Neural cell (in vitro differentiated cells): ENCODE measurements at regions not wholly inside any gene's neighbourhood (a gene's known extent, or its start where the extent isn't known, plus 50 kb on each side); places are given as distances from the start of the nearest gene placed in this dataset.

Experiments
- H2AFZ ChIP-seq: fragments of 200-600, 300-800 bp; sonication (generic), shearing (Covaris generic); 2 replicates; pipeline ENCODE4 v1.6.0; 2014; ENCODE audit warnings: low read depth, mild to moderate bottlenecking, antibody characterized with exemption, low read length, moderate library complexity
- H3F3A ChIP-seq: fragments of 200-600 bp; shearing (Covaris generic); 2 replicates; pipeline ENCODE4 v1.6.1; 2016; ENCODE audit warnings: mild to moderate bottlenecking, moderate library complexity, mixed read lengths, antibody characterized with exemption, low read length; ENCODE audit not compliant: insufficient read depth, poor library complexity, severe bottlenecking
- H3K27ac ChIP-seq: fragments of 200-600, 300-800 bp; sonication (generic), shearing (Covaris generic); 2 replicates; pipeline ENCODE4 v1.5.1; 2014; ENCODE audit warnings: mild to moderate bottlenecking, low read length, moderate library complexity
- H3K27me3 ChIP-seq: fragments of 300-800, 200-600 bp; sonication (generic), shearing (Covaris generic); 2 replicates; pipeline ENCODE4 v1.6.0; 2014; ENCODE audit warnings: mild to moderate bottlenecking, low read depth, low read length, moderate library complexity; ENCODE audit not compliant: insufficient read depth
- H3K36me3 ChIP-seq: fragments of 300-800, 200-600 bp; sonication (generic), shearing (Covaris generic); 2 replicates; pipeline ENCODE4 v1.5.1; 2014; ENCODE audit warnings: mild to moderate bottlenecking, antibody characterized with exemption, low read length, moderate library complexity; ENCODE audit not compliant: insufficient read depth
- H3K4me2 ChIP-seq: fragments of 300-800, 200-600 bp; sonication (generic), shearing (Covaris generic); 2 replicates; pipeline ENCODE4 v1.6.0; 2014; ENCODE audit warnings: mild to moderate bottlenecking, low read length
- H3K4me3 ChIP-seq: fragments of 300-800, 200-600 bp; sonication (generic), shearing (Covaris generic); 2 replicates; pipeline ENCODE4 v1.5.1; 2014; ENCODE audit warnings: mild to moderate bottlenecking, low read length, moderate library complexity
- H3K79me2 ChIP-seq: fragments of 200-600 bp; shearing (Covaris generic); replicated peaks from 2 replicates; pipeline ENCODE4 v1.6.0; 2014; ENCODE audit warnings: mild to moderate bottlenecking, low read length, moderate library complexity; ENCODE audit not compliant: insufficient read depth
- H3K9ac ChIP-seq: fragments of 300-800, 200-600 bp; sonication (generic), shearing (Covaris generic); 2 replicates; pipeline ENCODE4 v1.6.1; 2016; ENCODE audit warnings: mild to moderate bottlenecking, low read length, mixed read lengths
- H3K9me2 ChIP-seq: fragments of 200-600 bp; shearing (Covaris generic); 2 replicates; pipeline ENCODE4 v1.6.1; 2016; ENCODE audit warnings: mild to moderate bottlenecking, low read length, mixed read lengths; ENCODE audit not compliant: insufficient read depth
- H3K9me3 ChIP-seq: fragments of 200-600, 300-800 bp; sonication (generic), shearing (Covaris generic); 2 replicates; pipeline ENCODE4 v1.6.1; 2016; ENCODE audit warnings: mild to moderate bottlenecking, mixed run types, low read length, moderate library complexity, mixed read lengths
- H4K20me1 ChIP-seq: fragments of 200-600 bp; shearing (Covaris generic); 2 replicates; pipeline ENCODE4 v1.6.1; 2016; ENCODE audit warnings: mild to moderate bottlenecking, mixed run types; ENCODE audit not compliant: insufficient read depth
- EP300 ChIP-seq: fragments of 450-650 bp; conservative IDR thresholded peaks from 2 replicates; pipeline ENCODE4 v1.6.1; 2014; ENCODE audit warnings: antibody characterized with exemption, mild to moderate bottlenecking, moderate library complexity; ENCODE audit not compliant: poor library complexity, severe bottlenecking
- EZH2 ChIP-seq: fragments of 200-600, 300-800 bp; shearing (Covaris generic), sonication (generic); IDR thresholded peaks from 2 replicates; pipeline ENCODE4 v1.6.1; 2014; ENCODE audit warnings: antibody characterized with exemption, low read length, borderline replicate concordance, mild to moderate bottlenecking; ENCODE audit not compliant: insufficient read depth, poor library complexity, severe bottlenecking
- MXI1 ChIP-seq: fragments of 450-650 bp; conservative IDR thresholded peaks from 2 replicates; pipeline ENCODE4 v1.6.1; 2014; ENCODE audit warnings: antibody characterized with exemption, mild to moderate bottlenecking; ENCODE audit not compliant: poor library complexity, severe bottlenecking
- POLR2AphosphoS5 ChIP-seq: IDR thresholded peaks from 2 replicates; pipeline ENCODE4 v1.6.1; 2012
- RAD21 ChIP-seq: fragments of 450-650 bp; conservative IDR thresholded peaks from 2 replicates; pipeline ENCODE4 v1.6.1; 2014; ENCODE audit warnings: antibody characterized with exemption, mild to moderate bottlenecking, moderate library complexity
- SMC3 ChIP-seq: fragments of 450-650 bp; conservative IDR thresholded peaks from 2 replicates; pipeline ENCODE4 v1.6.1; 2014; ENCODE audit warnings: antibody characterized with exemption, mild to moderate bottlenecking, moderate library complexity; ENCODE audit not compliant: poor library complexity
- TAF1 ChIP-seq: IDR thresholded peaks from 2 replicates; pipeline ENCODE4 v1.6.1; 2012; ENCODE audit warnings: low read depth
- TF ChIP-seq, protein P1 (sequence below): fragments of 450-650 bp; IDR thresholded peaks from 2 replicates; pipeline ENCODE4 v1.5.1; 2014; ENCODE audit warnings: antibody characterized with exemption, mild to moderate bottlenecking, moderate library complexity; ENCODE audit not compliant: poor library complexity, severe bottlenecking
- TF ChIP-seq, protein P2 (sequence below): IDR thresholded peaks from 2 replicates; pipeline ENCODE4 v1.6.1; 2012; ENCODE audit warnings: borderline replicate concordance

DNA sequence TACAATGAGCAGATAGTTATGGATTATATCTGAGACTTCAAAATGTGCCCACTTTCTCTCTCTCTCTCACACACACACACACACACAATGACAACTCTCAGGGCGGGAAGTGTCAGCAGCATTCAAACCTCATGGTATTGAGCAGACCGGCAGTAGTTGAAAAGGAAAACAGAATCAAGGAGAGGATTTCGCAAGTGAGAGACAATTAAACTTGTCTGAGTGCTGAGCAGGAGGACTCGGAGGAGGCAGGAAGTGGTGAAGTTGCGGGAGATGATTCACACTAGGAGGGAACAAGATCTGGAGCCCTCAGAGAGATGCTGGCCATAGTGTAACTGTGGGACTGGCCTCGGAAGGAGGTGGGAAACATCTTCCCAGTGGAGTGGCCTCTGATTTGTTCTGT is 353.1 kb downstream of the EFNB2 start:
- Histone ChIP-seq H3K4me2 (no peak overlapping the region), H3K79me2 (no peaks in the 10 kb centered on the region), H3K27me3 (no peaks in the 10 kb centered on the region), H3K9me2 (no peaks in the 10 kb centered on the region), H3K4me3 (no peak overlapping the region), H4K20me1 (no peaks in the 10 kb centered on the region), H3K36me3 (no peaks in the 10 kb centered on the region), H2AFZ (no peak overlapping the region), H3K9me3 (no peaks in the 10 kb centered on the region), H3K9ac (no peak overlapping the region), H3F3A (no peaks in the 10 kb centered on the region), H3K27ac (no peak overlapping the region)
- TF ChIP-seq RAD21 (no peak), TAF1 (no peak), POLR2AphosphoS5 (no peak), EZH2 (no peak), SMC3 (no peak), EP300 (no peak), MXI1 (no peak)
- TF ChIP-seq, protein P1, sequence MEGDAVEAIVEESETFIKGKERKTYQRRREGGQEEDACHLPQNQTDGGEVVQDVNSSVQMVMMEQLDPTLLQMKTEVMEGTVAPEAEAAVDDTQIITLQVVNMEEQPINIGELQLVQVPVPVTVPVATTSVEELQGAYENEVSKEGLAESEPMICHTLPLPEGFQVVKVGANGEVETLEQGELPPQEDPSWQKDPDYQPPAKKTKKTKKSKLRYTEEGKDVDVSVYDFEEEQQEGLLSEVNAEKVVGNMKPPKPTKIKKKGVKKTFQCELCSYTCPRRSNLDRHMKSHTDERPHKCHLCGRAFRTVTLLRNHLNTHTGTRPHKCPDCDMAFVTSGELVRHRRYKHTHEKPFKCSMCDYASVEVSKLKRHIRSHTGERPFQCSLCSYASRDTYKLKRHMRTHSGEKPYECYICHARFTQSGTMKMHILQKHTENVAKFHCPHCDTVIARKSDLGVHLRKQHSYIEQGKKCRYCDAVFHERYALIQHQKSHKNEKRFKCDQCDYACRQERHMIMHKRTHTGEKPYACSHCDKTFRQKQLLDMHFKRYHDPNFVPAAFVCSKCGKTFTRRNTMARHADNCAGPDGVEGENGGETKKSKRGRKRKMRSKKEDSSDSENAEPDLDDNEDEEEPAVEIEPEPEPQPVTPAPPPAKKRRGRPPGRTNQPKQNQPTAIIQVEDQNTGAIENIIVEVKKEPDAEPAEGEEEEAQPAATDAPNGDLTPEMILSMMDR = no peak
- TF ChIP-seq, protein P2, sequence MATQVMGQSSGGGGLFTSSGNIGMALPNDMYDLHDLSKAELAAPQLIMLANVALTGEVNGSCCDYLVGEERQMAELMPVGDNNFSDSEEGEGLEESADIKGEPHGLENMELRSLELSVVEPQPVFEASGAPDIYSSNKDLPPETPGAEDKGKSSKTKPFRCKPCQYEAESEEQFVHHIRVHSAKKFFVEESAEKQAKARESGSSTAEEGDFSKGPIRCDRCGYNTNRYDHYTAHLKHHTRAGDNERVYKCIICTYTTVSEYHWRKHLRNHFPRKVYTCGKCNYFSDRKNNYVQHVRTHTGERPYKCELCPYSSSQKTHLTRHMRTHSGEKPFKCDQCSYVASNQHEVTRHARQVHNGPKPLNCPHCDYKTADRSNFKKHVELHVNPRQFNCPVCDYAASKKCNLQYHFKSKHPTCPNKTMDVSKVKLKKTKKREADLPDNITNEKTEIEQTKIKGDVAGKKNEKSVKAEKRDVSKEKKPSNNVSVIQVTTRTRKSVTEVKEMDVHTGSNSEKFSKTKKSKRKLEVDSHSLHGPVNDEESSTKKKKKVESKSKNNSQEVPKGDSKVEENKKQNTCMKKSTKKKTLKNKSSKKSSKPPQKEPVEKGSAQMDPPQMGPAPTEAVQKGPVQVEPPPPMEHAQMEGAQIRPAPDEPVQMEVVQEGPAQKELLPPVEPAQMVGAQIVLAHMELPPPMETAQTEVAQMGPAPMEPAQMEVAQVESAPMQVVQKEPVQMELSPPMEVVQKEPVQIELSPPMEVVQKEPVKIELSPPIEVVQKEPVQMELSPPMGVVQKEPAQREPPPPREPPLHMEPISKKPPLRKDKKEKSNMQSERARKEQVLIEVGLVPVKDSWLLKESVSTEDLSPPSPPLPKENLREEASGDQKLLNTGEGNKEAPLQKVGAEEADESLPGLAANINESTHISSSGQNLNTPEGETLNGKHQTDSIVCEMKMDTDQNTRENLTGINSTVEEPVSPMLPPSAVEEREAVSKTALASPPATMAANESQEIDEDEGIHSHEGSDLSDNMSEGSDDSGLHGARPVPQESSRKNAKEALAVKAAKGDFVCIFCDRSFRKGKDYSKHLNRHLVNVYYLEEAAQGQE = no peak

DNA sequence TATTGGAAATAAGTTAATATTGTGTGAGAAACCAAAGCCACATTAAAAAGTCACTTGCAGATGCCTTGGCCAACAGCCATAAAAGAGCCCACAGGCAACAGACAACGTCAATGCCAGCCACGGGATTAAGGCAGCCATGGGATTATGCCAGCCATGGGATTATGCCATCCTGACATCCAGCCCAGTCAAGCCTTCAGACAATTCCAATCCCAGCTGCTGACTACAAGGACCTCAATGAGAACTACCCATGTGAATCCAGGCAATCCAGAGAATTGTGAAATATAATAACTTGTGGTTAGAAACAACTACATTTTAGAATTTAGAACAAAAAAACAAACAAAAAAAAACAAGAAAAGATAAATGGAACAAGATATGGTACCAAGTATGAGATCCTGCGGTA is 356.6 kb downstream of the EFNB2 start:
- TF ChIP-seq, protein P2 = no peak
- TF ChIP-seq, protein P1 = no peak
- TF ChIP-seq POLR2AphosphoS5 (no peak), EP300 (no peak), SMC3 (no peak), TAF1 (no peak), MXI1 (no peak), RAD21 (no peak)
- Histone ChIP-seq H3K9ac (no peak overlapping the region), H3K27ac (no peak overlapping the region)

More for the DNA sequence above, 356.6 kb downstream of the EFNB2 start:
- H4K20me1 ChIP-seq = no peaks in the 10 kb centered on the region
- H3F3A ChIP-seq = no peaks in the 10 kb centered on the region
- H3K9me3 ChIP-seq = no peaks in the 10 kb centered on the region
- no peak overlapping the region for H3K4me2 ChIP-seq
- H3K36me3 ChIP-seq = no peaks in the 10 kb centered on the region
- no peak overlapping the region for H3K4me3 ChIP-seq
- no peak overlapping the region for H2AFZ ChIP-seq
- no peaks in the 10 kb centered on the region for H3K9me2 ChIP-seq
- H3K79me2 ChIP-seq = no peaks in the 10 kb centered on the region
- no peaks in the 10 kb centered on the region for H3K27me3 ChIP-seq
